Activated CD4-positive, alpha-beta memory T cell treated with anti-CD3 and anti-CD28 coated beads, Interleukin-2, amount 10 ng/mL, durations not matched to agents 7 days and 5 days (primary cell): ENCODE measurements at regions not wholly inside any gene's neighbourhood (a gene's known extent, or its start where the extent isn't known, plus 50 kb on each side); places are given as distances from the start of the nearest gene placed in this dataset.
"Not testable (repeated sequence)": the region's sequence is repeated elsewhere in the genome, so short reads cannot be mapped to it uniquely, and the experiment has no call there.

ENCODE experiments used
- CTCF ChIA-PET: fragments of 350-600 bp; sonication (Branson Sonifier 250); formaldehyde crosslinking; loops from one replicate; lab custom pipeline; 2021; ENCODE audit warnings: antibody characterized with exemption, inconsistent platforms; lab: Charles Lee
- POLR2A ChIA-PET: fragments of 350-600 bp; sonication (Branson Sonifier 250); formaldehyde crosslinking; loops from one replicate; lab custom pipeline; 2021; ENCODE audit warnings: antibody characterized with exemption; lab: Charles Lee
- DNase-seq: peaks from one replicate; pipeline ENCODE4 v3.0.0-alpha.2; 2020
- H3K27ac Mint-ChIP-seq: one replicate; pipeline ENCODE4 v1.8.0; 2021; ENCODE audit warnings: mild to moderate bottlenecking, mixed read lengths
- H3K27me3 Mint-ChIP-seq: one replicate; pipeline ENCODE4 v1.8.0; 2021; ENCODE audit warnings: mixed read lengths
- H3K36me3 Mint-ChIP-seq: one replicate; pipeline ENCODE4 v1.8.0; 2021; ENCODE audit warnings: low read depth, mixed read lengths
- H3K4me1 Mint-ChIP-seq: one replicate; pipeline ENCODE4 v1.8.0; 2021; ENCODE audit warnings: mixed read lengths
- H3K4me3 Mint-ChIP-seq: one replicate; pipeline ENCODE4 v1.8.0; 2021; ENCODE audit warnings: mild to moderate bottlenecking, mixed read lengths
- H3K9me3 Mint-ChIP-seq: one replicate; pipeline ENCODE4 v1.8.0; 2021; ENCODE audit warnings: mixed read lengths

DNA sequence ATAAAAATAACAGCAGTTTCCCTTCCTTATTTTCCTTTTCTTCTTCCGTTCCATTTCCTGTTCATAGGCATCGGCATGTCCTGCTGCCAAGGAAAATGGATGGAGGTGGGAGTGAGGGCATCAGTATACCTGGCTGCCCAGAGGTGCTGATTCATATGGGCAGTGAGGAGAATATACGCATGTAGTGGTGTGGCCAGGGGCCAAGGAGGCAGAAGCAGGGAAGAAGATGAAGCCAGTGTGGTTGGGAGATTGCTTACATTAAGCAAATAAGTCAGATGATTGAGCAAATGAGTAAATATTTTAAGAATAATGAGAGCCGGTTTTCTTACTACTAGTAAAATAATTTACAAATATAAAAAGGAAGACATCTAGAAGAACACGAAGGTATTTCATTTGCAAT lies 344.9 kb upstream of the PAPPA start:
- DNase-seq: no peak
- H3K27ac Mint-ChIP-seq: no peak overlapping the region
- H3K36me3 Mint-ChIP-seq: no peaks in the 10 kb centered on the region
- H3K27me3 Mint-ChIP-seq: no peaks in the 10 kb centered on the region
- H3K4me3 Mint-ChIP-seq: no peak overlapping the region
- peaks cover 3% of the 10 kb centered on the region for H3K9me3 Mint-ChIP-seq
- no peaks in the 10 kb centered on the region for H3K4me1 Mint-ChIP-seq
- POLR2A ChIA-PET: no interaction called here
- CTCF ChIA-PET: no interaction called here

DNA sequence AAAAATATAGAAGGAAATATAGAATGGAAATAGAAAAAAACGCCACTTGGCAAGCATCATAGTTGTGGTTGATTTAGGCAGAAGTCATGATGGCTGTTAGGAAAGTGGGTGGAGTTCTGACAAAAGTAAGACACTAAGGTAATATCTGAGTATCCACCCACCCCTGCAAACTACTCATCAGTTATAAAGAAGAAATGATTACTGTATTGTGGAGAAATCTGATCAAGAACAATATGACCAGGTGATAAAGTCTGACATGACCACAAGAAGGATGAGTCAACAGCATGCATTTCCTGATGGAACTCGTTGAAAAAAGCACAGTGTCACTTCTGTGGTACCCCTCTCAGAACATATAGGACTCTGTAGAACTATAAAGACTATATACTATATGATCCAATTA lies 343.4 kb upstream of the PAPPA start:
- no peak overlapping the region for H3K4me3 Mint-ChIP-seq
- no peaks in the 10 kb centered on the region for H3K27me3 Mint-ChIP-seq
- H3K27ac Mint-ChIP-seq: no peak overlapping the region
- ChIA-PET POLR2A (no interaction called here), CTCF (no interaction called here)
- no peaks in the 10 kb centered on the region for H3K4me1 Mint-ChIP-seq
- H3K9me3 Mint-ChIP-seq: peaks cover 3% of the 10 kb centered on the region
- no peaks in the 10 kb centered on the region for H3K36me3 Mint-ChIP-seq
- DNase-seq: no peak

DNA sequence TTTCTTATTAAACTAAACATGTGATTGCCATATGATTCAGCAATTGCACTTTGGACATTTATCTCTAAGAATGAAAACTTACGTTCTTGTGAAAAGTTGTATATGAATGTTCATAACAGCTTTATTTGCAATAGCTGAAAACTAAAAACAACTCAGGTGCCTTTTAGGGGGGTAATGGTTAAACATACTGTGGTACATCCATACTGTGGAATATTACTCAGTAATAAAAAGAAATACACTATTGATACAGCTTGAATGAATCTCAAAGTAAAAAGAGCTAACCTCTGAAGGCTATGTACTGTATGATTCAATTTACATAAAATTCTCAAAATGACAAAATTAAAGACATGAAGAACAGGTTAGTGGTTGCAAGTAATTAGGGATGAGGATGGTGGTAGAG lies 339.5 kb upstream of the PAPPA start:
- no peak for DNase-seq
- no peaks in the 10 kb centered on the region for H3K27me3 Mint-ChIP-seq
- POLR2A ChIA-PET: no interaction called here
- CTCF ChIA-PET: no interaction called here
- H3K36me3 Mint-ChIP-seq: no peaks in the 10 kb centered on the region
- H3K9me3 Mint-ChIP-seq: peaks cover 3% of the 10 kb centered on the region
- H3K27ac Mint-ChIP-seq: no peak overlapping the region
- H3K4me3 Mint-ChIP-seq: no peak overlapping the region
- H3K4me1 Mint-ChIP-seq: no peaks in the 10 kb centered on the region

DNA sequence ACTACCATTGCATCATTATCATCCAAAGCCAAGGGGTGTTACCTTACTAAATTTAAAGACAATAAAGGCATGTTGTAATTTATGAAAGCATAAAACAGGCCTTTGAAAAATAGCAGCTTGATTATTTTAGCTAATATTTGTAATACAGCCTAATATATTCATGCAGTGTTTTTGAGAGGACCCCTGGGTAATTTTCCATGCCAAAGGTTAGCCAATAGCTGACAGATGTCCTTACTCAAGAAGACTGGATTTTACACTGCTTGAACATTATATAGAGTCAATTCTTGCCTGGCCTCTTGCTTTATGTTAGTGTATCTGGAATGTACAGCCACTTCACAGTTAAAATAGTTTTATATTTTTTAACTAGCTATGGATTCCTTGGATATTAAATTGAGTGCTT lies 337.8 kb upstream of the PAPPA start:
- ChIA-PET CTCF (interaction anchor here (0.7 kb wide), 1 partner anchor 18 kb away, joined by 3 read pairs; no protein-coding TSS in a partner anchor), POLR2A (no interaction called here)
- H3K4me1 Mint-ChIP-seq: no peaks in the 10 kb centered on the region
- no peak for DNase-seq
- H3K36me3 Mint-ChIP-seq: no peaks in the 10 kb centered on the region
- peaks cover 3% of the 10 kb centered on the region for H3K9me3 Mint-ChIP-seq
- no peak overlapping the region for H3K27ac Mint-ChIP-seq
- H3K4me3 Mint-ChIP-seq: no peak overlapping the region
- no peaks in the 10 kb centered on the region for H3K27me3 Mint-ChIP-seq

DNA sequence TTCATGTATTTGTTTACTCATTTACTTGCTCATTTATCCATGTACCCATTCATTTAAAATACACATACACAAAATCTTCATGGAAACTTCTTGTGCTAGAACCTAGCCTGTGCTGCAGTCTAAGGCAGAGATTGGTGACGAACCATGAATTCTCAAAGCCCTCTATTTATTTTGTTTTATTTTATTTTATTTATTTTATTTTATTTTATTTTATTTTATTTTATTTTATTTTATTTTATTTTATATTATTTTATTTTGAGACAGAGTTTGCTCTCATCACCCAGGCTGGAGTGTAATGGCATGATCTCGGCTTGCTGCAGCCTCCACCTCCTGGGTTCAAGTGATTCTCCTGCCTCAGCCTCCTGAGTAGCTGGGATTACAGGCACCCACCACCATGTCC lies 334.9 kb upstream of the PAPPA start:
- H3K36me3 Mint-ChIP-seq, H3K27me3 Mint-ChIP-seq, POLR2A ChIA-PET, H3K4me1 Mint-ChIP-seq, H3K4me3 Mint-ChIP-seq, H3K27ac Mint-ChIP-seq, DNase-seq, H3K9me3 Mint-ChIP-seq, CTCF ChIA-PET: not testable (repeated sequence)

DNA sequence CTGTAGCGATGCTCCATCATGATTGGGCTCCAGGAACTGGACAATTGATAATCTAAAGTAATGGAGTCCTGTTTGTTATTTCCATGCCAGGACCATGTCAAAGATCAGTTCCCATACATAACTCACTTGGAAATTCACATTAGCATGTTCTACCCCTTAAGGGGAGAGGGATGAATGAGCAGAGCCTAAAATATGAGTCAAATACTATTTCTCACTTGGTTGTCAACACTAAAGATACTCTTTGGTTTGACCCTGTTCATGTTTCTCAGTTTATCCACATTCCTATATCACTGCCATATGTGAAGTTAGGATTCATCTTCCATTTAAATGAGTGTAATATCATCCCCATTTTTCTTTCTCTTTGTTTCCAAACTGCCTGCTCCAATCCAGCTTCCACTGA lies 321.6 kb upstream of the PAPPA start:
- ChIA-PET CTCF (no interaction called here), POLR2A (no interaction called here)
- H3K36me3 Mint-ChIP-seq: no peaks in the 10 kb centered on the region
- no peak overlapping the region for H3K4me3 Mint-ChIP-seq
- no peak for DNase-seq
- peaks cover 3% of the 10 kb centered on the region for H3K9me3 Mint-ChIP-seq
- H3K4me1 Mint-ChIP-seq: no peaks in the 10 kb centered on the region
- H3K27ac Mint-ChIP-seq: no peak overlapping the region
- no peaks in the 10 kb centered on the region for H3K27me3 Mint-ChIP-seq

DNA sequence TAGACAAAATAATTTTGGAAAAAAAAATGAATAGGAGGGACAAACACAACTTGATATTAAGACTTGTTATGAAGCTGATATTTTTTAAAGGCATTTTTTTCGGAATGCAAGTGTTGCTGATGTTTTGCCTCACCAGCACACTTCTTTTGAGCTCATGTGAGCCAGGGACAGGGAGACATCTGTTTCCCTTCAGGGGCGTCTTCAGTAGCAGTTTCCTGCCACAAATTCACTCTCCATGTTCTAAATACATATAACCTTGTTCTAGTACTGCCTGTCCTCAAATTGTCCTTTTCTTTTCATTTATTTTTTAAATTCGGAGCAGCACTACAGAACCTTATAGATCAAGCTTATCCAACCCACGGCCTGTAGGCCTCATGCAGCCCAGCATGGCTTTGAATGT lies 316.0 kb upstream of the PAPPA start:
- Mint-ChIP-seq H3K27me3 (no peaks in the 10 kb centered on the region), H3K4me1 (no peaks in the 10 kb centered on the region), H3K4me3 (no peak overlapping the region), H3K27ac (no peak overlapping the region), H3K9me3 (peaks cover 9% of the 10 kb centered on the region), H3K36me3 (no peaks in the 10 kb centered on the region)
- DNase-seq: no peak
- ChIA-PET POLR2A (no interaction called here), CTCF (interaction anchor here (0.6 kb wide), 1 partner anchor 976 kb away, joined by 4 read pairs; no protein-coding TSS in a partner anchor)

DNA sequence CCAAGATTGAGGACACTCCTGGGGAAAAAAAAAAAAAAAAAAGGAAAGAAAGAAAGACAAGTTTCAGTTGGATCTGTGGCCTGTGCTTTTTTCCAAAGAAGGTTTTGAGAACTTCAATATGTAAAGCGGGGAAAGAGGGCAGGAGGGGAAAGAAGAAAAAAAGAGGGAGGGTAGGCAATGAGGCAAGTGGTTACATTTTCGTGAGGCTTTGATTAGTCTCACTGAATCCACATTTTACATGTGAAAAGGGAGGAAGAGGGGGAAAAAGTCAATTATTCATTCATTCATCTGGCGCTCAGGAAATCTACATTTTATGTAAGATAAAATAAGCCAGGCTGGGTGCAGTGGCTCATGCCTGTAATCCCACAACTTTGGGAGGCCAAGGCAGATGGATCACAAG lies 315.2 kb upstream of the PAPPA start:
- Mint-ChIP-seq H3K4me1 (no peaks in the 10 kb centered on the region), H3K27me3 (no peaks in the 10 kb centered on the region), H3K27ac (no peak overlapping the region), H3K4me3 (no peak overlapping the region), H3K36me3 (no peaks in the 10 kb centered on the region), H3K9me3 (peaks cover 9% of the 10 kb centered on the region)
- DNase-seq: no peak
- CTCF ChIA-PET: interaction anchor here (0.6 kb wide), 1 partner anchor 976 kb away, joined by 4 read pairs; no protein-coding TSS in a partner anchor
- POLR2A ChIA-PET: no interaction called here

DNA sequence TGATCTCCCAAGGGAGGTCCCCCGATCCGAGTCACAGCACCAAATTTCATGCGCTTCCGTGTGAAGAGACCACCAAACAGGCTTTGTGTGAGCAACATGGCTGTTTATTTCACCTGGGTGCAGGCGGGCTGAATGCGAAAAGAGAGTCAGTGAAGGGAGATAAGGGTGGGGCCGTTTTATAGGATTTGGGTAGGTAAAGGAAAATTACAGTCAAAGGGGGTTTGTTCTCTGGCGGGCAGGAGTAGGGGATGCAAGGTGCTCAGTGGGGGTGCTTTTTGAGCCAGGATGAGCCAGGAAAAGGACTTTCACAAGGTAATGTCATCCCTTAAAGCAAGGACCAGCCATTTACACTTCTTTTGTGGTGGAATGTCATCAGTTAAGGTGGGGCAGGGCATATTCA lies 309.2 kb upstream of the PAPPA start:
- H3K36me3 Mint-ChIP-seq, H3K27ac Mint-ChIP-seq, DNase-seq, H3K27me3 Mint-ChIP-seq, CTCF ChIA-PET, POLR2A ChIA-PET, H3K9me3 Mint-ChIP-seq, H3K4me1 Mint-ChIP-seq, H3K4me3 Mint-ChIP-seq: not testable (repeated sequence)

DNA sequence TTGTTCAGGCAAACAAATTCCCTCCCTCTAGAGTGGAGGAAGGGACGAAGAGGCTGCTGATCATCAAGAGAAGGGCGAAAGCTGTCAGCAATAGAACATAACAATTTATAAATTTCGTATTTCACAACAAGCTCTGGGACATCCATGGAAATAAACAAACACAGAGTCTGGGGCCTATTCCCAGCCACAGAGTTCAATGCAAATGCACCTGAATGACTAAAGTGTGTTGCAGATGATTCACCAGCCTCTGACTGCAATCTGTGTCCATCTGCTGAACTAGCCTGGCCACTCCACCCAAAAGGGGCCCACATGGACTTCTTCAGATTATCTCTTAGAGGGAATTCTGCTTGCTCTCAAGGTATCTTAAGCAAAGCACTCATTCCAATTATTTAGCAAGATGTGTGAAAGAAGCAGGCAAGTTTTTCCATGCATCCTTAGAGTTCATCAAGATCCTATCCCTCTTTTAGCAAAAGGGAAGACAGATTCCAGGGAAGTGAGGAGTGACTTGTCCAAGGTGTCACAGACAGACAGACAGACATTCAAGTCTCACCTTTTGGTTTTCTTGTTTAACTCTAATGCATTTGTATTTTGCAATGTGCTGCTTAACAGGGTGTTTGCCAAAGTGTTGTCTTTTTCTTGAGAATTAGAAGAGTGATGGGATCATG lies 307.8 kb upstream of the PAPPA start:
- H3K27me3 Mint-ChIP-seq: no peaks in the 10 kb centered on the region
- CTCF ChIA-PET: no interaction called here
- no peak overlapping the region for H3K4me3 Mint-ChIP-seq
- no peaks in the 10 kb centered on the region for H3K36me3 Mint-ChIP-seq
- no peaks in the 10 kb centered on the region for H3K4me1 Mint-ChIP-seq
- DNase-seq: no peak
- peaks cover 4% of the 10 kb centered on the region for H3K9me3 Mint-ChIP-seq
- no peak overlapping the region for H3K27ac Mint-ChIP-seq
- POLR2A ChIA-PET: no interaction called here

DNA sequence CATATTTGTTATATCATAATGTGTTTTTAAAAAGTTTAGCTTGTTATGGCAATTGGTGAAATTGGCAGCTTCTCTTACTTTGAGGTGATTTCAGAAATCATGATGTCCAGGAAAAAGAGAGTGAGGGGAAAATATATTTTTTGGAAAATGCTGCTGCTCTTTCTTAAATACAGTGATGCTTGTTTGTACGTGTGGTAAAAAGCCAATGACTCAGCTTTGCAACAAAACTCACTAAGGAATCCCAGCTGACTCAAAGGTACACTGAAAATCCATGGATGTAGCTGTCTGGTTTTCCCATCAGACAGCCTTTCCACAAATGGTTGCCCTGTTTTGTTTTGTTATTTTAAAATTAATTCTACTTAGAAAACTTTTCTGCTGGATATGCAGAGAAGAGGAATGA lies 306.4 kb upstream of the PAPPA start:
- no peaks in the 10 kb centered on the region for H3K27me3 Mint-ChIP-seq
- H3K9me3 Mint-ChIP-seq: no peaks in the 10 kb centered on the region
- CTCF ChIA-PET: no interaction called here
- POLR2A ChIA-PET: no interaction called here
- H3K36me3 Mint-ChIP-seq: no peaks in the 10 kb centered on the region
- H3K4me1 Mint-ChIP-seq: no peaks in the 10 kb centered on the region
- H3K27ac Mint-ChIP-seq: no peak overlapping the region
- DNase-seq: no peak
- no peak overlapping the region for H3K4me3 Mint-ChIP-seq

DNA sequence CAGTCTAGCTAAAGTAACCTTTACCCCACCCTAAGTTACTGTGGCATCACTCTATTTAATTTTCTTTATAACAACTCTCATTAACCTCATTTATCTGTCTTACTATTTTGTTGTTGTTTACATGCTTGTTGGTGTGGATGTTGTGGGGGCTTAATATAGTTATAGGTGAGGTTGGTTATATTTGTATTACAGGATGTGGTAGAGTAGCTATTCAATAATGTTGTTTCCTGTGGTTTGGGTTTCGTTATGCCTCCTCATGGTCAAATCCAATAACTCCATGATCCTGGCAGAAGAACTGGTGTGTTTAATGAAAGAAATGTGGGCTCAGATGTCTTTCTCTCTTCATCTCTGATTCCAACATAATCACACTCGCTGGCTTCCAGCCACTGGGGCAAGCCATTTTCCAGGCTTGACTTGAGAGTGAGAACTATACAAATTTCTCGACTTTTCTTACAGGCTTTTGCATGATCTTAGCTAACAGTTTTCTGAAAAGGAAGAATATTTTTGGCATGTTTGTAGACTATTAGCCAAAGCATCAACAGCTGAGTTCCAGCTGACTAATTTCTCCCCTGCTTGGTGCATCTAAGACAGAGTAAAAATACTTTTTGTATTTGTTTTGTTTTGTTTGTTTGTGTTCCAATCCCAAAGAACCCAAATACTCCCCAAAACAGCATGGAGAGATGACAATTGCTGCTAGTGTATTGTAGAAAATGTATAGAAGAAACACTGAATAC lies 303.7 kb upstream of the PAPPA start:
- no peak overlapping the region for H3K27ac Mint-ChIP-seq
- CTCF ChIA-PET: no interaction called here
- no peaks in the 10 kb centered on the region for H3K4me1 Mint-ChIP-seq
- no peak for DNase-seq
- no peaks in the 10 kb centered on the region for H3K27me3 Mint-ChIP-seq
- H3K36me3 Mint-ChIP-seq: no peaks in the 10 kb centered on the region
- no peaks in the 10 kb centered on the region for H3K9me3 Mint-ChIP-seq
- no peak overlapping the region for H3K4me3 Mint-ChIP-seq
- POLR2A ChIA-PET: no interaction called here

DNA sequence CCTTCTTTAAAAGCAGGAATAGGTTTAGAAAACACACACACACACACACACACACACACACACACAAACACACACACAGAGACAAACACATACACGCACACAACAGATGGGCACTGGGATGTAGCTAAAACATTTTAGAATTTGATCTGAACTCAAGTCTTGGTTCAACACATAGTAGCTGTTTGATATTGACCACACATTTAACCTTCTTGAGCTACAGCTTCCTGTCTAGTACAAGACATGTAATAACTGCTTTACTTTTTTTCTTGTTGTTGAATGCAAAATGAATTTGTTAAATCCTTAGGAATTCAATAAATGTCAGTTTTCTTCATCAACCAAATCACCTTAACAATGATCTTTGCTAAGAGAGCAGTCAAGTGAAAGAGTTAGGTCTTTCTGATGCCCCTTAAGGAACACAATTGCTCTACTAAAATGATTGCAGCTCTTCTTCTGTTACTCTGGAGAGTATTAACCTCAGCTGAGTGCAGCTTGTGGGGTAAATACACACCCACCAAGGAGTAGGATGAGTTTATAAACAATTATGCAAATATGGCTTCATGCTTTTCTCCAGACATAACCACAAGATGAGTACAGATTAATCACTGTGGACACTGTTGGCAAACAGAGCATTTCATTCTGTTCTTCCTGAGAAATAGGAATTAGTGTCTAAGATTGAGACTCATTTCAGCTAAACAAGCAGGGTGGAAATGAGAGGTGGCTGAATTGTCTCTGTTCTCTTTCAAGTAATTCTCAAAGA lies 302.9 kb upstream of the PAPPA start:
- H3K27me3 Mint-ChIP-seq: no peaks in the 10 kb centered on the region
- no peak overlapping the region for H3K27ac Mint-ChIP-seq
- H3K4me3 Mint-ChIP-seq: no peak overlapping the region
- DNase-seq: no peak
- CTCF ChIA-PET: no interaction called here
- POLR2A ChIA-PET: no interaction called here
- H3K4me1 Mint-ChIP-seq: no peaks in the 10 kb centered on the region
- H3K9me3 Mint-ChIP-seq: no peaks in the 10 kb centered on the region
- H3K36me3 Mint-ChIP-seq: no peaks in the 10 kb centered on the region
